Right lobe of liver (tissue), 6 donors: ENCODE measurements at regions not wholly inside any gene's neighbourhood (a gene's known extent, or its start where the extent isn't known, plus 50 kb on each side); places are given as distances from the start of the nearest gene placed in this dataset.

Source experiments
- ATAC-seq, 4 donors: fragments of 200-7000 bp; cut with Tn5 transposase; one replicate each; pipeline ENCODE4 v1.9.1; 2020; ENCODE audit warnings: mild to moderate bottlenecking in 4 of 4, moderate library complexity in 4 of 4
- DNase-seq, 3 donors: peaks; one replicate each; pipeline ENCODE4 v3.0.0-alpha.2; 2020
- H3K27ac ChIP-seq, 3 donors: fragments of 200-600 bp; one replicate each; pipeline ENCODE4 v1.8.0; 2022
- H3K27me3 ChIP-seq, 2 donors: fragments of 200-600 bp; one replicate each; pipeline ENCODE4 v1.8.0; 2022
- H3K36me3 ChIP-seq, 4 donors: fragments of 200-600 bp; sonication (generic) in 1 of 4; one replicate each; pipeline versions ENCODE4 v1.5.1 to v1.8.0; 2017 to 2022; ENCODE audit warnings: control low read depth in 1 of 4
- H3K4me1 ChIP-seq, 4 donors: fragments of 200-600 bp; sonication (generic) in 1 of 4; one replicate each; pipeline versions ENCODE4 v1.5.1 to v1.8.0; 2017 to 2022; ENCODE audit warnings: control low read depth in 1 of 4
- H3K4me3 ChIP-seq, 3 donors: fragments of 200-600 bp; one replicate each; pipeline ENCODE4 v1.8.0; 2022
- H3K9me3 ChIP-seq, 4 donors: fragments of 200-600 bp; sonication (generic) in 1 of 4; one replicate each; pipeline versions ENCODE4 v1.5.1 to v1.8.0; 2017 to 2022; ENCODE audit warnings: control low read depth in 1 of 4
- POLR2A ChIP-seq: fragments of 450-650 bp; IDR thresholded peaks from one replicate; pipeline ENCODE4 v1.6.1; 2017; ENCODE audit warnings: antibody characterized with exemption, mild to moderate bottlenecking
- WGBS: methylation state at CpG from one replicate; pipeline ENCODE4 v1.1.6; 2018; ENCODE audit warnings: low coverage, low lambda C conversion rate; ENCODE audit not compliant: insufficient coverage; ENCODE audit errors: missing lambda C conversion rate; 5-methylcytosine and 5-hydroxymethylcytosine counted together
- intact Hi-C, 2 donors: fragments of 100-400 bp; cut with DNase I; formaldehyde crosslinking; loops; one replicate each; pipeline versions ENCODE4 v1.11.2 to v1.14.1; 2022
- TF ChIP-seq, protein P1 (sequence below), 4 donors: fragments of 200-600 bp in 3 of 4; fragments of 450-650 bp in 1 of 4; IDR thresholded peaks; one replicate each; pipeline versions ENCODE4 v1.5.1 to v1.8.0; 2016 to 2022; ENCODE audit warnings: antibody characterized with exemption in 4 of 4, mild to moderate bottlenecking in 2 of 4
- donor health status: DM: no; HTN: yes; CAD: no.
- donor health status: DM: no; HTN: no; CAD: no.
- donor health status: DM: no; HTN: no; CAD: no.
- donor health status: DM: no; HTN: yes; CAD: no.
- donor health status: DM: no; HTN: yes; CAD: no.

DNA sequence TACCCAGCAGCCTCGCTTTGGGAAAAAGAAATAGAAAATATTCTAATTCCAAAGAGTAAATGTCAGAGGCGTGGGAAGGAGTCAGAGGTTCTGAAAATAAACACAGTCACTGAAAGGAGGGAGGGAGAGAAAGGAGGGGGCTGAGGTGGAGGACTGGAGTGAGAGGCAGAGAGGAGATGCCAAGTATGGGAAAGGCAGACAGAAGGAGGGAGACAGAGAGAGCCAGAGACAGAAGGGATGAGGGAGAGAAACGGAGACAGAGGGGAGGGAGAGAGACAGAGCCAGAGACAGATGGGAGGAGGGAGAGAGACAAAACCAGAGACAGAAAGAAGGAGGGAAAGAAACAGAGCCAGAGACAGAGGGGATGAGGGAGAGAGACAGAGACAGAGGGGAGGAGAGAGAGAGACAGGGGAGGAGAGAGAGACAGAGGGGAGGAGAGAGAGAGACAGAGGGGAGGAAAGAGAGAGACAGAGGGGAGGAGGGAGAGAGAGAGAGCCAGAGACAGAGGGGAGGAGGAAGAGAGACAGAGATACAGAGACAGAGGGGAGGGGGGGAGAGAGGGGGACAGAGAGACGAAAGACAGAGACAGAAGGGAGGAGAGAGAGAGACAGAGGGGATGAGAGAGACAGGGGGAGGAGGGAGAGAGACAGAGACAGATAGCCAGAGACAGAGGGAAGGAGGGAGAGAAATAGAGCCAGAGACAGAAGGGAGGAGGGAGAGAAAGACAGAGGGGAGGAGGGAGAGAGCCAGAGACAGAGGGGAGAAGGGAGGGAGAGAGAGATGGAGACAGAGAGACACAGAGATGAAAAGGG, 525.5 kb downstream of the MATN1 start:
- Histone ChIP-seq H3K36me3 (no peaks in the 10 kb centered on the region), H3K27me3 (no peaks in the 10 kb centered on the region), H3K27ac (no peak overlapping the region), H3K9me3 (no peaks in the 10 kb centered on the region), H3K4me3 (no peak overlapping the region), H3K4me1 (no peaks in the 10 kb centered on the region)
- 13% methylated on average over 4 of the region's 4 CpGs for WGBS
- ATAC-seq (no peak), DNase-seq (no peak)
- intact Hi-C loops: no loop called here
- TF ChIP-seq, protein P1, sequence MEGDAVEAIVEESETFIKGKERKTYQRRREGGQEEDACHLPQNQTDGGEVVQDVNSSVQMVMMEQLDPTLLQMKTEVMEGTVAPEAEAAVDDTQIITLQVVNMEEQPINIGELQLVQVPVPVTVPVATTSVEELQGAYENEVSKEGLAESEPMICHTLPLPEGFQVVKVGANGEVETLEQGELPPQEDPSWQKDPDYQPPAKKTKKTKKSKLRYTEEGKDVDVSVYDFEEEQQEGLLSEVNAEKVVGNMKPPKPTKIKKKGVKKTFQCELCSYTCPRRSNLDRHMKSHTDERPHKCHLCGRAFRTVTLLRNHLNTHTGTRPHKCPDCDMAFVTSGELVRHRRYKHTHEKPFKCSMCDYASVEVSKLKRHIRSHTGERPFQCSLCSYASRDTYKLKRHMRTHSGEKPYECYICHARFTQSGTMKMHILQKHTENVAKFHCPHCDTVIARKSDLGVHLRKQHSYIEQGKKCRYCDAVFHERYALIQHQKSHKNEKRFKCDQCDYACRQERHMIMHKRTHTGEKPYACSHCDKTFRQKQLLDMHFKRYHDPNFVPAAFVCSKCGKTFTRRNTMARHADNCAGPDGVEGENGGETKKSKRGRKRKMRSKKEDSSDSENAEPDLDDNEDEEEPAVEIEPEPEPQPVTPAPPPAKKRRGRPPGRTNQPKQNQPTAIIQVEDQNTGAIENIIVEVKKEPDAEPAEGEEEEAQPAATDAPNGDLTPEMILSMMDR (IDR thresholded peaks at IDR 0.05): no peak
- TF ChIP-seq POLR2A: no peak

DNA sequence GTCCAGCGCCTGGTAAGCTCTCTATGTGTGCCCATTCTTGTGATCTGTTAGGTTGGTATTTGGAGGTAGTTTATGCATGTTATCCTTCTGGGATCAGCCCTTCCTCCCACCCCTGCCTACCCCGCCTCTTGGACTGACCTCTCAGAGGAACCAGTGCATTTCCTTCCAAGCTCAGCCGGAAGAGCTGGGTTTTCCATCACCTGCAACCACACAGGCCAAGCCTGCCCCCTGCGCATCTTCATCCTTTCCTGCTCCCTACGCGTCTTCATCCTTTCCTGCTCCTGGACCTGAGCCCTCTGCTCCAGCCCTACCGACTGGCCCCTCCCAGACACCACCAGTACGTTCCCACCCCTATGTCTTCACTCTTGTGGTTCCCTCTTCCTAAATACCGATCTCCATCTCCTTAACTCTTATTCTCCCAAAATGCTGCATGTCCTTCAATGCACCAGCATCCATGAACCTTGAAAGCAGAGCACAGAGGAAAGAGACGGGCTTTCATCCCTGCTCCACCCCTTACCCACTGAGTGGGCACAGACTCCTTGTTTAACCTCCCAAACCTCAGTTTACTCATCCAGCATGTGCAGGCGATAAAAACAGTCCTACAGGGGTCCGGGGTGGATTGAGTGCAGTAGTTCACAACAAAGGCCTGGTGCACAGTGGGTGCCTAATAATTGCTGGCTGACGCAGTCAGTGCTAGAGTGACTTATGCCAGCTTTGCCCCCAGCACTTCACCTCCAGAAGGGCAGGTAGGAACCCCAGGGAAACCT, 526.3 kb downstream of the MATN1 start:
- no peaks in the 10 kb centered on the region for H3K9me3 ChIP-seq
- ATAC-seq (no peak), DNase-seq (no peak)
- no peak overlapping the region for H3K4me3 ChIP-seq
- TF ChIP-seq, protein P1 (IDR thresholded peaks at IDR 0.05): no peak
- no peak for TF ChIP-seq POLR2A
- no peaks in the 10 kb centered on the region for H3K27me3 ChIP-seq
- intact Hi-C loops: no loop called here
- no peaks in the 10 kb centered on the region for H3K36me3 ChIP-seq
- WGBS: 38% methylated on average over 9 of the region's 13 CpGs
- no peaks in the 10 kb centered on the region for H3K4me1 ChIP-seq
- no peak overlapping the region for H3K27ac ChIP-seq

DNA sequence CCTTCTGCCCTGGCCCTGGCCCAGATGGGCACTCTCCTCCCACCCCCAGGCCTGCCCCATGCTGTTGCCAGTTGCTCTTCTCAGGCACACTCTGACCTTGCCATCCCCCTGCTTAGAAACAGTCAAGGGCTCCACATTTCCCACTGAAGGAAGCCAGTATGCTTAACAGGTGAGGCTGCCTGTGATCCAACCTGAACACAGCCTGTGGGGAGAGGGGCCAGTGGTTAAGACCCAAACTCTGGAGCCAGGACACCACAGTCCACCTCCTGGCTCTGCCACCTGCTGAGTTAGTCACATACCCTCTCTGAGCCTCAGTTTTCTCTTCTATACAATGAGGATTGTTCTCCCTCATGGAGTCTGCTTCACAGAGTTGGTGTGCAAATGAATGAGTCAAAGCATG, 526.9 kb downstream of the MATN1 start:
- TF ChIP-seq POLR2A: no peak
- TF ChIP-seq, protein P1 (IDR thresholded peaks at IDR 0.05): no peak
- Histone ChIP-seq H3K27me3 (no peaks in the 10 kb centered on the region), H3K4me1 (no peaks in the 10 kb centered on the region), H3K36me3 (no peaks in the 10 kb centered on the region), H3K4me3 (no peak overlapping the region), H3K27ac (no peak overlapping the region), H3K9me3 (no peaks in the 10 kb centered on the region)
- ATAC-seq: no peak
- DNase-seq: no peak
- intact Hi-C loops: no loop called here

DNA sequence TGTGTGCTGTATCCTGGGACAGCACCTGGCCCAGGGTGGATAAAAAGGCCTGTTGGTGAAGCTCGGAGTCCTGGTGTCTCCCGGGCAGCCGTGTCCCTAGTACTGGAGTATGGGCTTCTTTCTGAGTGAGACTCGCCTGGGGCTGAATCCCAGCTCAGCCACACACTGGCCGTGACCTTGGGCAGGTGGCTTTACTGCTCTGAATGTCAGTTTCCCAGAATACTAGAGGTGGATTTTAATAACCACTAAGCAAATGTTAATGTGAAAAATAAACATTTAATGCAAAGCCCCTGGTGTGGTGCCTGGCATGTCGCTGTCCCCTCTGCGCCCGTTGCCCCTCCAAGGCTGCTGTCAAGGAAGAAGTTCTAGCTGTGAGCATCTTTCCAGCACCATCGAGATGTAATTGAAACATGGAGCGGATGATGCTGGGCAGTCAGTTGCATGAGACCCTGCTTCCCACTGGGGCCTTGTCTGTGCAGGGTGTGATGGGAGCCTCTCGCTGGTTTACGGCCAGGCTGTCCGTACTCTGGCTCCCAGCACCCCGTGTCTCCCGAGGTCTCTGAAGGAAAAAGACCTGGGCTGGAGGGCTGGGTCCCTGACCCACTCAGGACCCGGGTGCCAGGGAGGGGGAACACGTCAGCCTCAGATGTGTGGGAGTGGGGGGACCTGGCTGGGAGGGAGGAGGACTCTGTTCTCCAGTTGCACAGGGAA, 527.8 kb downstream of the MATN1 start:
- intact Hi-C loops: no loop called here
- Histone ChIP-seq H3K4me3 (no peak overlapping the region), H3K4me1 (no peaks in the 10 kb centered on the region), H3K27ac (no peak overlapping the region), H3K9me3 (no peaks in the 10 kb centered on the region), H3K36me3 (no peaks in the 10 kb centered on the region), H3K27me3 (no peaks in the 10 kb centered on the region)
- no peak for DNase-seq
- no peak for ATAC-seq
- TF ChIP-seq, protein P1 (IDR thresholded peaks at IDR 0.05): no peak
- no peak for TF ChIP-seq POLR2A
- WGBS: 46% methylated on average over 5 of the region's 17 CpGs
